Stimulated activated CD4-positive, alpha-beta T cell treated with anti-CD3 and anti-CD28 coated beads, Interleukin-1b, Interleukin-23, amount 100 ng/mL, for 24 hours (primary cell): ENCODE measurements at regions not wholly inside any gene's neighbourhood (a gene's known extent, or its start where the extent isn't known, plus 50 kb on each side); places are given as distances from the start of the nearest gene placed in this dataset.
"Not testable (repeated sequence)": the region's sequence is repeated elsewhere in the genome, so short reads cannot be mapped to it uniquely, and the experiment has no call there.

ENCODE experiments used
- DNase-seq, 4 experiments: peaks; one replicate each; pipeline ENCODE4 v3.0.0-alpha.2; 2020; ENCODE audit warnings: low read depth in 4 of 4, low spot score in 1 of 4

GRCh38 chr3:176219970-176220369 is 977.3 kb downstream of the TBL1XR1 start:
- no peak for DNase-seq

GRCh38 chr3:176214758-176215157 is 982.5 kb downstream of the TBL1XR1 start:
- DNase-seq = no peak

DNA sequence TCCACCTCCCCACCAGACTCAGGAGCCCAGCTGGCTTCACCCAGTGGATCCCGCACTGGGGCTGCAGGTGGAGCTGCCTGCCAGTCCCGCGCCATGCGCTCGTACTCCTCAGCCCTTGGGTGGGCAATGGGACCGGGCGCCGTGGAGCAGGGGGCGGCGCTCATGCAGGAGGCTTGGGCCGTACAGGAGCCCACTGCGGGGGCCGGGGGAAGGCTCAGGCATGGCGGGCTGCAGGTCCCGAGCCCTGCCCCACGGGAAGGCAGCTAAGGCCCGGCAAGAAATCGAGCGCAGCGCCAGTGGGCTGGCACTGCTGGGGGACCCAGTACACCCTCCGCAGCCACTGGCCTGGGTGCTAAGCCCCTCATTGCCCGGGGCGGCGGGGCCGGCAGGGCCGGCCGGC is 984.0 kb downstream of the TBL1XR1 start:
- not testable (repeated sequence) for DNase-seq

GRCh38 chr3:176208915-176209314 is 988.4 kb downstream of the TBL1XR1 start:
- DNase-seq = no peak

- DNase-seq = no peak
Measured at GRCh38 chr3:176208283-176208682, 989.0 kb downstream of the TBL1XR1 start.

DNA sequence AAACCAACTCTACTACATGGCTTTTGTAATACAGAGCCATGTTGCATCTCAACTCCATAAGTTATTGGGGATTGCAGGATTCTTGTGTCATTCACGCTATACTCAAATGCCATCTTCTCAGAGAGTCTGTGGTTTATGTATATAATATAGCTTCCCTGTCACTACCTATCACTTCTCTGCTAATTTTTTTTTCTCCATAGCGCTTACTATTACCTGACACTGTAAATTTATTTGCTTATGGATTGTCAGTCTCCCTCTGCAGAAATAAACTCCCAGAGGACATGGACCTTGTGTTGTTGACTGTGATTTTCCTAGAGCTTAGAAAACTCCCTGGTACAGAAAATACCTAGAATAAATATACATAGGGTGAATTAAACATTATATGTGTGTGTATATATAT is 990.5 kb downstream of the TBL1XR1 start:
- no peak for DNase-seq

DNA sequence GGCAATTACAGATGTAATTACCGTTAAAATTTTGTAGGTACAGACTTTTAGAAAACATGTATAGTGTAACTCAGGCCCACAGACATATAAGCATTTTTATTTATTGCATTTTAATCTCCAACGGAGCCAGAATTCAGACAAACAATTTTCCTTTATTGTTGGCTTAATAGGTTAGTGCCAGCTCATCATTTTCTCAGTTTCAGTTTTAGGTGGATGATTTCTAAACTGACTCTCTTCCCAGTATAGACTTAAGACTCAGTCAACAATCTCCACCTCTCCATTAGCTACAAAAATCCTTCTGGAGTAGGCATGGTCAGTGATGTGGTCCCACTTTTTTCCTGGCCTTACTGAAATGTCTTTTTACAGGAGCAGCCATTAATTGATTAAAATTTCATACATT is 994.6 kb downstream of the TBL1XR1 start:
- DNase-seq = no peak

DNA sequence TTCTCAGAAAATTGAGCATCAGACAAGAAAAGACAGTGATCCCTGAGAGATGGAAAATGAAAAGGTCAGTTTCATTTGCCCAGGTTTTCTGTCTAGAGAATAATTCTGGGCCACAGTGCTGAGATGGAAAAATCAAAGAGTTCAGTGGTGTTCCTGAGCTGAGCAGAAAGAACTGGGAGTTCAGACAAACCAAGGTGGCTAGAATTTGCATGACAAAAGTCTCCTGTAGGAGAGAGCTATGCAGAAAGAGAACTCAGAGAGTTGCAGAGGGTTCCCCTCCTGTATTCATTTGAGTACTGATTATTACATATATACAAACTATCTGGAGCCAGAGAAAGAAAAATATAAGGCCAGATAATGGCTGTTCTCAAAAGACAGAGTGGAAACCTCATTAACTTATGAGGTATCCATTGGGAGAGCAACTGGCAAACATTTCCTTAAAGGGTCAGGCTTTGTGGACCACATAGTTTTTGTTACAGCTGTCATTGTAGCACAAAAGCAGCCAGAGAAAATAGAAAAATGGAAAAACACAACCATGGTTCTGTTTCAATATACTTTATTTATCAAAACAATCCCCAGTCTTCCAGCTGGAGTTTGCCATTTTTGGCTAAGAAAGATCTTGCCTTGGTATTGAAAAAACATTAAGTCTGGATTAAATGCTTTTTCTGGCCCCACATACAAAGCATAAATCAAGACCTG is 1004.1 kb downstream of the TBL1XR1 start:
- no peak for DNase-seq

DNA sequence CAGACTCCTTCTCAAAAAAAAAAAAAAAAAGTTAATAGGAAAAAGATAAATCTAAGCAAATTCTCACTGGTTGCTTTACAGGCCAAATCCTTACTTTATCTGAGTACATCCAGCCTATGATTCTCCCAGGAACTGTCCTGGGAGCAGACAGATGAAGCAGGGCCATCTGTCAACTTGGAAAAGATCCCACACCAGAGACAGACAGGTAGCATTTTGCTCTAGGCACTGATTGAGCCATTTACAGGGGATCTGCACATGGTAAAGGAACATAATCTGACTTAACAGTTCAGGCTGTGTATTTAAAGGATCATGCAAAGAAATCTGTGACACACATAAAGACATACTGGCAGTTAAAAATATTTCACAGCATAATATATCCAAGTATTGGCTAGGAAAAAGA is 1006.5 kb downstream of the TBL1XR1 start:
- DNase-seq = no peak

GRCh38 chr3:176183181-176183580 is 1014.1 kb downstream of the TBL1XR1 start:
- no peak for DNase-seq

- no peak for DNase-seq
Measured at GRCh38 chr3:176174060-176174459, 1023.2 kb downstream of the TBL1XR1 start.

DNA sequence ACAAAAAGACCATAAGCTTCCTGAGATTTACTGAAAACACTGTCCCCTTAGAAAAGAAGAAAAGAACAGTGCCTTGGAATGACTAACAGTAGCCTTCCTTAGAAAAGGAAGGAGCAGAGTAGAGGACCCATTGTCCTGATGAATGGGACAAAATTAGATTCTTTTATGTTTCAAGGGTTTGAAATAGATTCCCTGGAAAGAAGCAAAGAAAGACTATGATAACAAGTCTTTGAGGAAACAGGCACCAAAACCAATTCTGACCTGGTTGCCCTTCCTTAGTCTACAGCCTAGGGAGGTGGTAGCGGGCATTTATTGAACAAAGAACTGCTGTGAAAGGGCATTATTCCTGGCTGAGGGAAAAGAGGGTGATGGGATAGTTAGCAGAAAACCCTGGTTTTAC is 1024.8 kb downstream of the TBL1XR1 start:
- no peak for DNase-seq

- DNase-seq = no peak
Measured at GRCh38 chr3:176167272-176167671, 1030.0 kb downstream of the TBL1XR1 start.

- no peak for DNase-seq
Measured at GRCh38 chr3:176160997-176161396, 1036.3 kb downstream of the TBL1XR1 start.

DNA sequence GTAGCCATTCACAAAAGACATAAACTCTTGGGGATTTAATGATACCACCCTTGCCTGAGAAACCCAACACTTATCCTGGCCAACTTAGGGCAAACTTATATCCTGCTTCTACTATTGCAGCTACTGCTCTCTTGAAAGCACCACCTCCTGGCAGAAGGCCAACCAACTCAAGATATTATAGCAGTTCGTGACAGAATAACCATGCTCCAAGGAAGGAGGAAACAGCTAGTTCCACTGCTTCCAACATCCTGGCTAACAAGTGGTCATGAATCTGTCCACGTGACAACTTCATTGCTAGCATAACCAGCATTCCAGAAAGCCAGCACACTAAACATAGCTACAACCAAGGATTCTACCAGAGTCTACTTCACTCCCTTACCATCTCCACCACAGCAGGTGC is 1037.5 kb downstream of the TBL1XR1 start:
- DNase-seq = no peak

DNA sequence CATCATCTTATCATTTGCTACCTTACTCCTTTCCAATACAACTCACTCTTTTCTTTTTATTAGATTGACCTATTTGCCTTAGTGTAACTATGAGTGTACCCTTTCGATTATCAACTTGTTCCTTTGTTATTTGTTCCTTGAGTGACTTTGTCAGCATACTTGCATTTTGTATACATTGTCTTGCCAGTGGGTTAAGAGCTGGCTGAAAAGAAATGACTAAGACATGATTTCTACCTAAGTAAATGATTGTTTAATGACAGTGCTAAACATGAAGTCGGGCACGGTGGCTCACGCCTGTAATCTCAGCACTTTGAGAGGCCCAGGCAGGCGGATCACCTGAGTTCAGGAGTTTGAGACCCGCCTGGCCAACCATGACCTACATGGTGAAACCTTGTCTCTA is 1042.3 kb downstream of the TBL1XR1 start:
- DNase-seq = no peak

GRCh38 chr3:176149567-176149966 is 1047.7 kb downstream of the TBL1XR1 start:
- no peak for DNase-seq

DNA sequence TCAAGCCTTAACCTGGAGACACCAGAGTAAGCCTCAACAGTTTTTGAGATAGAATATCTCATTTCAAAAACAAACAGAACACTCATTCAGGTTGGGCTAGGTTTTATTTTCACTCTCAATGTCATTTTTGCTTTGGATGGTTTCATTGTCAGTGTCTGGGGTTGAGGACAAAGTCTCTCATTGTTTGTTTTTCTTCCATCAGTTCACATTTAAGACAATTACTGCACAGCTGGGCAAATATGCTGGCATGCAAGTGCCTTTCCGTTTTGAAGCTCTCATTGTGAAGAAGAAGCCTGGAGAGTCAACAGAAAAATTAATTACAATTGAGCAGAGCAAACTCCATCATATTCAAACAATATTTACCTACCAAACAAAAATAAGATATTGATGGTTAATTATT is 1050.0 kb downstream of the TBL1XR1 start:
- DNase-seq = no peak

GRCh38 chr3:176141837-176142236 is 1055.4 kb downstream of the TBL1XR1 start:
- no peak for DNase-seq

- DNase-seq = no peak
Measured at GRCh38 chr3:176120507-176120906, 1076.8 kb downstream of the TBL1XR1 start.

- no peak for DNase-seq
Measured at GRCh38 chr3:176119826-176120225, 1077.5 kb downstream of the TBL1XR1 start.

GRCh38 chr3:176106380-176106779 is 1090.9 kb downstream of the TBL1XR1 start:
- DNase-seq = no peak

DNA sequence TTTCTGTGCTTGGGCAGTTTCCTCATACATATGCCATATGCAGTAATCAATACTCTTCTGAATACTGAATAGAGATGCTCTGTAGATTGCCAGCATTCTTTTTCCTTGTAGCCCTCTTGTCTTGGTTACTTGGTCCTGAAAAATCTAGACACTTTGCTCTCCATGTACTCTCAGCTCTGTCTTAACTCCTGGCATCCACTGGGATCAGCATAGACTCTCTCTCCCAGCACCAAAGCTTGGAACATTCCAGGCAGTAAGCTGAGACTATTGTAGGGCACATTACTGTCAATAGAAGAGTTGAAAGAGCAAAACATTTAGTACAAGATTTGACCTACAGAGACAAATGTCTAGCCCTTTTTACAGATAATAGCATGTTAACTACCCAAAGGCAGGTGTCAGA is 1100.3 kb downstream of the TBL1XR1 start:
- no peak for DNase-seq
